Neural progenitor cell (in vitro differentiated cells): ENCODE measurements at regions not wholly inside any gene's neighbourhood (a gene's known extent, or its start where the extent isn't known, plus 50 kb on each side); places are given as distances from the start of the nearest gene placed in this dataset.

Experiments used
- DNase-seq: peaks from one replicate; pipeline ENCODE4 v3.0.0-alpha.2; 2016; ENCODE audit warnings: low spot score
- H2AFZ ChIP-seq: fragments of 200-600 bp; sonication (generic); replicated peaks from 2 replicates; pipeline ENCODE4 v1.6.1; 2016; ENCODE audit warnings: antibody characterized with exemption
- H3F3A ChIP-seq: fragments of 200-600 bp; sonication (generic); 2 replicates; pipeline ENCODE4 v1.6.1; 2016; ENCODE audit warnings: antibody characterized with exemption, low read depth
- H3K27ac ChIP-seq: fragments of 200-600 bp; sonication (generic); 2 replicates; pipeline ENCODE4 v1.5.1; 2016; ENCODE audit warnings: mild to moderate bottlenecking
- H3K27me3 ChIP-seq: fragments of 200-600 bp; sonication (generic); 2 replicates; pipeline ENCODE4 v1.6.1; 2016; ENCODE audit warnings: mild to moderate bottlenecking, moderate library complexity
- H3K36me3 ChIP-seq: fragments of 200-600 bp; sonication (generic); 2 replicates; pipeline ENCODE4 v1.5.1; 2016
- H3K4me1 ChIP-seq: fragments of 200-600 bp; sonication (generic); 2 replicates; pipeline ENCODE4 v1.6.1; 2016; ENCODE audit warnings: mixed run types
- H3K4me2 ChIP-seq: fragments of 200-600 bp; sonication (generic); 2 replicates; pipeline ENCODE4 v1.6.1; 2016
- H3K4me3 ChIP-seq: fragments of 200-600 bp; sonication (generic); 2 replicates; pipeline ENCODE4 v1.5.1; 2016
- H3K79me2 ChIP-seq: fragments of 200-600 bp; sonication (generic); 2 replicates; pipeline ENCODE4 v1.6.1; 2016; ENCODE audit warnings: low read depth
- H3K9ac ChIP-seq: fragments of 200-600 bp; sonication (generic); 2 replicates; pipeline ENCODE4 v1.6.1; 2016
- H3K9me3 ChIP-seq: fragments of 200-600 bp; sonication (generic); 2 replicates; pipeline ENCODE4 v1.5.1; 2016; ENCODE audit warnings: low read depth
- H4K20me1 ChIP-seq: fragments of 200-600 bp; sonication (generic); 2 replicates; pipeline ENCODE4 v1.6.1; 2016; ENCODE audit warnings: low read depth
- H3K27ac Mint-ChIP-seq: 3 replicates; pipeline ENCODE4 v1.8.0; 2021; ENCODE audit warnings: mixed read lengths
- H3K27me3 Mint-ChIP-seq: 2 replicates; pipeline ENCODE4 v1.8.0; 2022; ENCODE audit warnings: low read depth, mild to moderate bottlenecking, inconsistent platforms, moderate library complexity, mixed read lengths; ENCODE audit not compliant: insufficient read depth
- H3K36me3 Mint-ChIP-seq: 3 replicates; pipeline ENCODE4 v1.8.0; 2021; ENCODE audit warnings: mixed read lengths
- H3K4me1 Mint-ChIP-seq: 3 replicates; pipeline ENCODE4 v1.8.0; 2021; ENCODE audit warnings: mixed read lengths
- H3K4me3 Mint-ChIP-seq: 3 replicates; pipeline ENCODE4 v1.8.0; 2021; ENCODE audit warnings: mild to moderate bottlenecking, moderate library complexity, mixed read lengths
- H3K9me3 Mint-ChIP-seq: 3 replicates; pipeline ENCODE4 v1.8.0; 2020; ENCODE audit warnings: mixed read lengths
- EZH2 ChIP-seq: fragments of 200-600 bp; sonication (generic); IDR thresholded peaks from 2 replicates; pipeline ENCODE4 v1.6.1; 2017; ENCODE audit warnings: antibody characterized with exemption, mild to moderate bottlenecking, moderate library complexity
- EZH2phosphoT487 ChIP-seq: fragments of 200-600 bp; sonication (generic); IDR thresholded peaks from 2 replicates; pipeline ENCODE4 v1.6.1; 2017; ENCODE audit warnings: antibody characterized with exemption
- TF ChIP-seq, protein P1 (sequence below): fragments of 200-600 bp; sonication (generic); IDR thresholded peaks from 2 replicates; pipeline ENCODE4 v1.5.1; 2017; ENCODE audit warnings: antibody characterized with exemption, mild to moderate bottlenecking

GRCh38 chr14:51582437-51582836 lies 69.3 kb upstream of the FRMD6 start:
- no peak for DNase-seq
- H3K4me3 ChIP-seq = no peak overlapping the region
- H3K27me3 Mint-ChIP-seq = no peaks in the 10 kb centered on the region
- TF ChIP-seq EZH2 (no peak), EZH2phosphoT487 (no peak)
- TF ChIP-seq, protein P1, sequence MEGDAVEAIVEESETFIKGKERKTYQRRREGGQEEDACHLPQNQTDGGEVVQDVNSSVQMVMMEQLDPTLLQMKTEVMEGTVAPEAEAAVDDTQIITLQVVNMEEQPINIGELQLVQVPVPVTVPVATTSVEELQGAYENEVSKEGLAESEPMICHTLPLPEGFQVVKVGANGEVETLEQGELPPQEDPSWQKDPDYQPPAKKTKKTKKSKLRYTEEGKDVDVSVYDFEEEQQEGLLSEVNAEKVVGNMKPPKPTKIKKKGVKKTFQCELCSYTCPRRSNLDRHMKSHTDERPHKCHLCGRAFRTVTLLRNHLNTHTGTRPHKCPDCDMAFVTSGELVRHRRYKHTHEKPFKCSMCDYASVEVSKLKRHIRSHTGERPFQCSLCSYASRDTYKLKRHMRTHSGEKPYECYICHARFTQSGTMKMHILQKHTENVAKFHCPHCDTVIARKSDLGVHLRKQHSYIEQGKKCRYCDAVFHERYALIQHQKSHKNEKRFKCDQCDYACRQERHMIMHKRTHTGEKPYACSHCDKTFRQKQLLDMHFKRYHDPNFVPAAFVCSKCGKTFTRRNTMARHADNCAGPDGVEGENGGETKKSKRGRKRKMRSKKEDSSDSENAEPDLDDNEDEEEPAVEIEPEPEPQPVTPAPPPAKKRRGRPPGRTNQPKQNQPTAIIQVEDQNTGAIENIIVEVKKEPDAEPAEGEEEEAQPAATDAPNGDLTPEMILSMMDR = no peak
- H4K20me1 ChIP-seq = no peaks in the 10 kb centered on the region
- no peaks in the 10 kb centered on the region for H3K79me2 ChIP-seq
- no peaks in the 10 kb centered on the region for H3K27me3 ChIP-seq
- H3F3A ChIP-seq = no peaks in the 10 kb centered on the region
- H3K4me1 ChIP-seq = no peaks in the 10 kb centered on the region
- no peak overlapping the region for H3K27ac Mint-ChIP-seq
- no peak overlapping the region for H2AFZ ChIP-seq
- H3K36me3 ChIP-seq = no peaks in the 10 kb centered on the region
- H3K36me3 Mint-ChIP-seq = no peaks in the 10 kb centered on the region
- H3K9me3 ChIP-seq = no peaks in the 10 kb centered on the region
- no peak overlapping the region for H3K27ac ChIP-seq
- no peaks in the 10 kb centered on the region for H3K4me1 Mint-ChIP-seq
- no peak overlapping the region for H3K4me2 ChIP-seq
- H3K9me3 Mint-ChIP-seq = no peaks in the 10 kb centered on the region
- H3K9ac ChIP-seq = no peak overlapping the region
- no peak overlapping the region for H3K4me3 Mint-ChIP-seq

DNA sequence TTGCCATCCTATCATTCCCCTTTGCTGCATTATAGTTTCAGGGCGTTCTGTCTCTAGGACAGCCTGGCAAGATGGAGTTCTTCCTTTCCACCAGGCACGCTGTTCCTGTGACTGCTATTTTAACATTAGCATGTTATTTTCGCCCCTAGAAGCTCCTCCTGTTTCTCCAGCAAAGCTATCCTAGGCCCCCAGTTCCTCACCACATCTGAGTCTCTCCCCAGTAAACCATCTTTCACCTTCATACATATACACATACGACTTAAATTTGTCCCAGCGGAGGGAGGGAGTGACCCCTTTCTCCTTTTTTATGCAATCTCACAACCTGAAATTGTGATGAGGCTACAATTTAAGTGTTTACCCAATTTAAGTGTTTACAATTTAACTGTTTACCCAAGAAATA lies 66.7 kb upstream of the FRMD6 start:
- no peak overlapping the region for H3K4me3 ChIP-seq
- H3K9me3 ChIP-seq = no peaks in the 10 kb centered on the region
- TF ChIP-seq EZH2phosphoT487 (no peak), EZH2 (no peak)
- TF ChIP-seq, protein P1 = no peak
- H4K20me1 ChIP-seq = no peaks in the 10 kb centered on the region
- no peak overlapping the region for H3K27ac ChIP-seq
- no peak overlapping the region for H3K27ac Mint-ChIP-seq
- H3K4me3 Mint-ChIP-seq = no peak overlapping the region
- H3K9me3 Mint-ChIP-seq = no peaks in the 10 kb centered on the region
- peak overlapping the region; percentile 2 for H2AFZ ChIP-seq
- no peak overlapping the region for H3K9ac ChIP-seq
- H3K36me3 ChIP-seq = no peaks in the 10 kb centered on the region
- no peaks in the 10 kb centered on the region for H3F3A ChIP-seq
- no peaks in the 10 kb centered on the region for H3K4me1 ChIP-seq
- H3K36me3 Mint-ChIP-seq = no peaks in the 10 kb centered on the region
- no peaks in the 10 kb centered on the region for H3K27me3 ChIP-seq
- DNase-seq = no peak
- H3K27me3 Mint-ChIP-seq = no peaks in the 10 kb centered on the region
- H3K4me2 ChIP-seq = no peak overlapping the region
- H3K4me1 Mint-ChIP-seq = no peaks in the 10 kb centered on the region
- no peaks in the 10 kb centered on the region for H3K79me2 ChIP-seq

- no peak overlapping the region for H3K4me3 Mint-ChIP-seq
- Histone ChIP-seq H3K4me3 (no peak overlapping the region), H3K9me3 (no peaks in the 10 kb centered on the region), H3K27me3 (no peaks in the 10 kb centered on the region), H3K79me2 (no peaks in the 10 kb centered on the region), H3K4me1 (no peaks in the 10 kb centered on the region), H3K36me3 (no peaks in the 10 kb centered on the region), H2AFZ (no peak overlapping the region), H3F3A (no peaks in the 10 kb centered on the region), H3K9ac (no peak overlapping the region), H3K27ac (no peak overlapping the region), H3K4me2 (no peak overlapping the region), H4K20me1 (no peaks in the 10 kb centered on the region)
- H3K27me3 Mint-ChIP-seq = peaks cover 3% of the 10 kb centered on the region
- no peaks in the 10 kb centered on the region for H3K9me3 Mint-ChIP-seq
- H3K4me1 Mint-ChIP-seq = peaks cover 7% of the 10 kb centered on the region
- no peak overlapping the region for H3K27ac Mint-ChIP-seq
- H3K36me3 Mint-ChIP-seq = no peaks in the 10 kb centered on the region
- TF ChIP-seq EZH2phosphoT487 = no peak
- TF ChIP-seq, protein P1 = no peak
- no peak for TF ChIP-seq EZH2
- DNase-seq = no peak
These were observed 58.9 kb upstream of the FRMD6 start for GRCh38 chr14:51592836-51593235.

GRCh38 chr14:51593397-51593796 lies 58.3 kb upstream of the FRMD6 start:
- Histone ChIP-seq H3K27ac (no peak overlapping the region), H3K79me2 (no peaks in the 10 kb centered on the region), H3K4me3 (no peak overlapping the region), H3F3A (no peaks in the 10 kb centered on the region), H3K9ac (no peak overlapping the region), H3K9me3 (no peaks in the 10 kb centered on the region), H3K27me3 (no peaks in the 10 kb centered on the region), H3K4me1 (no peaks in the 10 kb centered on the region), H3K36me3 (no peaks in the 10 kb centered on the region), H3K4me2 (no peak overlapping the region), H2AFZ (no peak overlapping the region), H4K20me1 (no peaks in the 10 kb centered on the region)
- DNase-seq = no peak
- no peaks in the 10 kb centered on the region for H3K36me3 Mint-ChIP-seq
- H3K9me3 Mint-ChIP-seq = no peaks in the 10 kb centered on the region
- no peak overlapping the region for H3K4me3 Mint-ChIP-seq
- peaks cover 7% of the 10 kb centered on the region for H3K4me1 Mint-ChIP-seq
- TF ChIP-seq EZH2 (no peak), EZH2phosphoT487 (no peak)
- TF ChIP-seq, protein P1 = no peak
- H3K27me3 Mint-ChIP-seq = peaks cover 3% of the 10 kb centered on the region
- H3K27ac Mint-ChIP-seq = no peak overlapping the region
